Sigmoid colon (tissue), 6 donors: ENCODE measurements at regions not wholly inside any gene's neighbourhood (a gene's known extent, or its start where the extent isn't known, plus 50 kb on each side); places are given as distances from the start of the nearest gene placed in this dataset.

Source experiments
- DNase-seq: peaks from one replicate; pipeline ENCODE4 v3.0.0-alpha.2; 2019
- H3K27ac ChIP-seq, 4 donors: fragments of 200-600 bp; sonication (generic); one replicate each; pipeline ENCODE4 v1.5.1; 2016 to 2019; ENCODE audit warnings: mild to moderate bottlenecking in 1 of 4
- H3K27me3 ChIP-seq, 3 donors: fragments of 200-600 bp; sonication (generic); one replicate each; pipeline ENCODE4 v1.5.1; 2019; ENCODE audit warnings: mild to moderate bottlenecking in 1 of 3
- H3K36me3 ChIP-seq, 4 donors: fragments of 200-600 bp; sonication (generic); one replicate each; pipeline ENCODE4 v1.5.1; 2016 to 2019
- H3K4me1 ChIP-seq, 4 donors: fragments of 200-600 bp; sonication (generic); one replicate each; pipeline ENCODE4 v1.5.1; 2017 to 2019
- H3K4me3 ChIP-seq, 4 donors: fragments of 200-600 bp; sonication (generic); one replicate each; pipeline ENCODE4 v1.5.1; 2017 to 2019; ENCODE audit warnings: mild to moderate bottlenecking in 2 of 4, moderate library complexity in 1 of 4
- H3K9me3 ChIP-seq, 4 donors: fragments of 200-600 bp in 3 of 4; sonication (generic) in 3 of 4; one replicate each; pipeline versions ENCODE4 v1.5.1 to v1.6.1; 2013 to 2019
- EP300 ChIP-seq, 4 donors: sonication (generic); formaldehyde crosslinking; IDR thresholded peaks; one replicate each; pipeline ENCODE4 v1.6.1; 2017; ENCODE audit warnings: antibody characterized with exemption in 4 of 4
- POLR2A ChIP-seq, 2 donors: fragments of 450-650 bp; IDR thresholded peaks; one replicate each; pipeline ENCODE4 v1.6.1; 2016; ENCODE audit warnings: antibody characterized with exemption in 2 of 2, mild to moderate bottlenecking in 2 of 2, moderate library complexity in 2 of 2
- POLR2AphosphoS5 ChIP-seq, 4 donors: sonication (generic); formaldehyde crosslinking; IDR thresholded peaks; one replicate each; pipeline ENCODE4 v1.6.1; 2017; ENCODE audit warnings: antibody characterized with exemption in 4 of 4
- WGBS, 2 donors: extraction: QIAGEN DNeasy Blood & Tissue Kit; methylation state at CpG; one replicate each; pipeline ENCODE4 v1.1.7; 2013; 5-methylcytosine and 5-hydroxymethylcytosine counted together
- intact Hi-C: fragments of 100-400 bp; cut with DNase I; formaldehyde crosslinking; loops from one replicate; pipeline ENCODE4 v1.15.1; 2023
- TF ChIP-seq, protein P1 (sequence below), 4 experiments: fragments of 450-650 bp in 3 of 4; fragments of 200-600 bp in 1 of 4; IDR thresholded peaks; one replicate each; pipeline ENCODE4 v1.5.1; 2016 to 2019; ENCODE audit warnings: antibody characterized with exemption in 4 of 4, mild to moderate bottlenecking in 3 of 4, moderate library complexity in 2 of 4
- donor health status: healthy with polysubstance abuse.
- donor health status: healthy.

DNA sequence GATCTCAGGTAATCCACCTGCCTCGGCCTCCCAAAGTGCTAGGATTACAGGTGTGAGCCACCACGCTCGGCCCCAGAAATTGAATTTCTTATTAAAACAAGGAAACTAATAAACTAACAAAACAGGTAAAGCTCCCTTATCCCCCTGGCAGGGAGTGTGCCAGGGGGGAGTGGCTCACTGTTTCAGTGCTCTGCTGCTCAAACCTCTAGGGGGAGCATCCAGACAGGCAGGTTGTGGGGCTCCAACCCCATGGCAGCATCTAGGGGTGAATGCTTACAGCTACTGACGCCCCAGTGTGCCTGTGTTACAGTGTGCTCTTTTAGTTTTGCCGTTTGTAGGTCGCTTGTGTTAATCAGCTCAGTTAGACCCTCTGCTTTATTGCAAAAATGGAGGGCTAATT, 605.0 kb downstream of the GABRG1 start:
- H3K9me3 ChIP-seq: no peaks in the 10 kb centered on the region
- TF ChIP-seq POLR2A (IDR thresholded peaks at IDR 0.05) (no peak), POLR2AphosphoS5 (IDR thresholded peaks at IDR 0.05) (no peak), EP300 (IDR thresholded peaks at IDR 0.05) (no peak)
- TF ChIP-seq, protein P1, sequence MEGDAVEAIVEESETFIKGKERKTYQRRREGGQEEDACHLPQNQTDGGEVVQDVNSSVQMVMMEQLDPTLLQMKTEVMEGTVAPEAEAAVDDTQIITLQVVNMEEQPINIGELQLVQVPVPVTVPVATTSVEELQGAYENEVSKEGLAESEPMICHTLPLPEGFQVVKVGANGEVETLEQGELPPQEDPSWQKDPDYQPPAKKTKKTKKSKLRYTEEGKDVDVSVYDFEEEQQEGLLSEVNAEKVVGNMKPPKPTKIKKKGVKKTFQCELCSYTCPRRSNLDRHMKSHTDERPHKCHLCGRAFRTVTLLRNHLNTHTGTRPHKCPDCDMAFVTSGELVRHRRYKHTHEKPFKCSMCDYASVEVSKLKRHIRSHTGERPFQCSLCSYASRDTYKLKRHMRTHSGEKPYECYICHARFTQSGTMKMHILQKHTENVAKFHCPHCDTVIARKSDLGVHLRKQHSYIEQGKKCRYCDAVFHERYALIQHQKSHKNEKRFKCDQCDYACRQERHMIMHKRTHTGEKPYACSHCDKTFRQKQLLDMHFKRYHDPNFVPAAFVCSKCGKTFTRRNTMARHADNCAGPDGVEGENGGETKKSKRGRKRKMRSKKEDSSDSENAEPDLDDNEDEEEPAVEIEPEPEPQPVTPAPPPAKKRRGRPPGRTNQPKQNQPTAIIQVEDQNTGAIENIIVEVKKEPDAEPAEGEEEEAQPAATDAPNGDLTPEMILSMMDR (IDR thresholded peaks at IDR 0.05): no peak
- H3K27me3 ChIP-seq: no peaks in the 10 kb centered on the region
- H3K27ac ChIP-seq: no peak overlapping the region
- no peaks in the 10 kb centered on the region for H3K36me3 ChIP-seq
- intact Hi-C loops: no loop called here
- no peak for DNase-seq
- WGBS, 2 donors: 81 to 90% methylated on average over 6 of the region's 6 CpGs
- H3K4me1 ChIP-seq: no peaks in the 10 kb centered on the region
- H3K4me3 ChIP-seq: no peak overlapping the region

DNA sequence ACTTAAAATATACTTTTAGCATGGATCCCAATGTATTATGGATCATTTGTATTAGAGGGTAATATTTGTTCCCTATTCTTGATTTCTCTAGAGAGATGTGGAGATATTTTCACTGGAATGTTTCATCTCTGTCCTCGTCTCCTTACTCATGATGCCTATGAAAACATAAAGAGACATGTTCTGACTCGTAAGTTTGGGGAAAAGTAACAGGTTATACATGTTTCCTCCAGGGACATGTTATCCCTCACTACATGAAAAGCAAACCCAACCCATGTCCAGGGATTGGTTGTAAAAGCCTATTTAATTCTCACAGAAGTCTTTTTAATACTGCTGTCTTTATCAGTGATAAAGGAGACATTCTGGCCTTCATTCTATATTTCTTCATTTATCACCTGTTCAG, 621.4 kb downstream of the GABRG1 start:
- DNase-seq: no peak
- TF ChIP-seq, protein P1 (IDR thresholded peaks at IDR 0.05): no peak
- no peak for TF ChIP-seq EP300 (IDR thresholded peaks at IDR 0.05)
- no peak for TF ChIP-seq POLR2A (IDR thresholded peaks at IDR 0.05)
- intact Hi-C loops: no loop called here

DNA sequence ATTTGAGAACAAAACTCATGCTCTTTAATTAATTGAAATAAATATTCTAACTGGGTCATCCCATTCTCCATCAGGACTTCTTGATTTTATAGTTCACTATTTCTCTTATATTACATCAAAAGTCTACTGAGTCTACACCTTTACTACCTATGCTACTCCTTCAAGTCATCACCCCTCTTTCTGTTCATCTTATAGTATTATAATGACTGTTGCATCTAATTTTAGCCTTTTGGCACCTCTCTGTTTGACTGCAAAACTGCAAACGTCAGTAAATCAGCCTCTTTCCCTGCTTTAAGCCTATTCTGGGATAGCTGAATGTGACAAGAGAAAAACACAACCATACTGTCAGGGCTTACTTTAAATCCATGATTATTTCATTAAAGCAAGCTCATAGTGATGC, 639.1 kb downstream of the GABRG1 start:
- DNase-seq: no peak
- intact Hi-C loops: no loop called here
- Histone ChIP-seq H3K27ac (no peak overlapping the region), H3K9me3 (no peaks in the 10 kb centered on the region), H3K4me1 (no peaks in the 10 kb centered on the region), H3K36me3 (no peaks in the 10 kb centered on the region), H3K4me3 (no peak overlapping the region), H3K27me3 (no peaks in the 10 kb centered on the region)
- TF ChIP-seq EP300 (IDR thresholded peaks at IDR 0.05) (no peak), POLR2AphosphoS5 (IDR thresholded peaks at IDR 0.05) (no peak), POLR2A (IDR thresholded peaks at IDR 0.05) (no peak)
- TF ChIP-seq, protein P1 (IDR thresholded peaks at IDR 0.05): no peak
- WGBS, 2 donors: 28 to 53% methylated on average over 1 of the region's 1 CpG

More for the DNA sequence above, 621.4 kb downstream of the GABRG1 start:
- Histone ChIP-seq H3K9me3 (no peaks in the 10 kb centered on the region), H3K27me3 (no peaks in the 10 kb centered on the region), H3K27ac (no peak overlapping the region), H3K4me1 (no peaks in the 10 kb centered on the region), H3K36me3 (no peaks in the 10 kb centered on the region), H3K4me3 (no peak overlapping the region)
- 71 to 76% methylated on average over 2 of the region's 2 CpGs for WGBS, 2 donors

DNA sequence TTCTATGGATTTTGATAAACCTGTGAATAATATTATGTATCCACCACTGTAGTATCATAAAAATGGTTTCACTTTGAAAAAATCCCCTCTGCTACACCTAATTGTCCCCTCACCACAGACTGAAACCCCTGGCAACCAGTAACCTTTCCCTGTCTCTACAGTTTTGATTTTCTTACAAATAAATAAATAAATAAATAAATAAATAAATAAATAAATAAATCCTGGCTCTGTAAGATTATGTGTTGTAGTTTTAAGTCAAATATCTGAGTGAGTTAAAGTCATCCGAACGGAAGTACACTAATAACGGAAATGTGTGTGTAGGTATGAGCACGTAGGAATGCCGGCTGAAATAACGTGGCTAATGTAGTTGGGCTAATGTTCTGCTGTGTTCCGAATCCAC, 641.5 kb downstream of the GABRG1 start:
- no peak for DNase-seq
- Histone ChIP-seq H3K9me3 (no peaks in the 10 kb centered on the region), H3K4me1 (no peaks in the 10 kb centered on the region), H3K4me3 (no peak overlapping the region), H3K36me3 (no peaks in the 10 kb centered on the region), H3K27me3 (no peaks in the 10 kb centered on the region), H3K27ac (no peak overlapping the region)
- TF ChIP-seq EP300 (IDR thresholded peaks at IDR 0.05): no peak
- TF ChIP-seq POLR2AphosphoS5 (IDR thresholded peaks at IDR 0.05): no peak
- TF ChIP-seq, protein P1 (IDR thresholded peaks at IDR 0.05): no peak
- TF ChIP-seq POLR2A (IDR thresholded peaks at IDR 0.05): no peak
- 94 to 95% methylated on average over 7 of the region's 7 CpGs for WGBS, 2 donors
- intact Hi-C loops: no loop called here

DNA sequence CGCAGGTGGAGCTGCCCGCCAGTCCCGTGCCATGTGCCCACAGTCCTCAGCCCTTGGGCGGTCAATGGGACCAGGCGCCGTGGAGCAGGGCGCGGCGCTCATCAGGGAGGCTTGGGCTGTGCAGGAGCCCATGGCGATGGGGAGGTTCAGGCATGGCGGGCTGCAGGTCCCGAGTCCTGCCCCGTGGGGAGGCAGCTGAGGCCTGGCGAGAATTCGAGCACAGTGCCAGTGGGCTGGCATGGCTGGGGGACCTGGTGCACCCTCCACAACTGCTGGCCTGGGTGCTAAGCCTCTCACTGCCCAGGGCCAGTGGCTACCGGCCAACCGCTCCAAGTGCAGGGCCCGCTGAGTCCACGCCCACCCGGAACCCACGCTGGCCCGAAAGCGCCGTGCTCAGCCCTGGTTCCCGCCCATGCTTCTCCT, 646.5 kb downstream of the GABRG1 start:
- Histone ChIP-seq H3K36me3 (no peaks in the 10 kb centered on the region), H3K27me3 (no peaks in the 10 kb centered on the region), H3K27ac (no peak overlapping the region), H3K4me1 (no peaks in the 10 kb centered on the region), H3K9me3 (peaks cover 0 to 4% (median 0%) of the 10 kb centered on the region in 4 donors), H3K4me3 (no peak overlapping the region)
- WGBS, 2 donors: 96% methylated on average over 25 of the region's 25 CpGs
- DNase-seq: no peak
- intact Hi-C loops: no loop called here
- TF ChIP-seq POLR2AphosphoS5 (IDR thresholded peaks at IDR 0.05): no peak
- TF ChIP-seq, protein P1 (IDR thresholded peaks at IDR 0.05): no peak
- TF ChIP-seq POLR2A (IDR thresholded peaks at IDR 0.05): no peak
- no peak for TF ChIP-seq EP300 (IDR thresholded peaks at IDR 0.05)
